Stimulated activated CD4-positive, alpha-beta T cell treated with anti-CD3 and anti-CD28 coated beads, TNF-alpha, amount 100 ng/mL, for 24 hours (primary cell): ENCODE measurements at regions not wholly inside any gene's neighbourhood (a gene's known extent, or its start where the extent isn't known, plus 50 kb on each side); places are given as distances from the start of the nearest gene placed in this dataset.

Experiments used
- DNase-seq, 3 experiments: peaks; one replicate each; pipeline ENCODE4 v3.0.0-alpha.2; 2020; ENCODE audit warnings: low read depth in 3 of 3

GRCh38 chr2:12929758-12930157 lies 213.0 kb downstream of the TRIB2 start:
- no peak for DNase-seq

GRCh38 chr2:12930391-12930790 lies 213.7 kb downstream of the TRIB2 start:
- DNase-seq = no peak

- DNase-seq = no peak
These were observed 214.6 kb downstream of the TRIB2 start for GRCh38 chr2:12931186-12931844.

- DNase-seq = no peak
These were observed 215.5 kb downstream of the TRIB2 start for GRCh38 chr2:12932192-12932591.

GRCh38 chr2:12934146-12934756 lies 217.5 kb downstream of the TRIB2 start:
- DNase-seq = no peak

GRCh38 chr2:12935222-12935621 lies 218.5 kb downstream of the TRIB2 start:
- DNase-seq = no peak

GRCh38 chr2:12935796-12936195 lies 219.1 kb downstream of the TRIB2 start:
- DNase-seq = no peak

GRCh38 chr2:12941203-12941602 lies 224.5 kb downstream of the TRIB2 start:
- no peak for DNase-seq

- DNase-seq = no peak
These were observed 231.7 kb downstream of the TRIB2 start for GRCh38 chr2:12948231-12948960.

GRCh38 chr2:12948961-12949353 lies 232.2 kb downstream of the TRIB2 start:
- DNase-seq = no peak

GRCh38 chr2:12949406-12949805 lies 232.7 kb downstream of the TRIB2 start:
- no peak for DNase-seq

- no peak for DNase-seq
These were observed 233.4 kb downstream of the TRIB2 start for GRCh38 chr2:12950174-12950573.

- no peak for DNase-seq
These were observed 234.4 kb downstream of the TRIB2 start for GRCh38 chr2:12950957-12951656.

GRCh38 chr2:12951657-12951973 lies 234.9 kb downstream of the TRIB2 start:
- no peak for DNase-seq

- no peak for DNase-seq
These were observed 236.9 kb downstream of the TRIB2 start for GRCh38 chr2:12953596-12953995.

GRCh38 chr2:12955864-12956263 lies 239.1 kb downstream of the TRIB2 start:
- DNase-seq = no peak

- no peak for DNase-seq
These were observed 240.5 kb downstream of the TRIB2 start for GRCh38 chr2:12957251-12957650.

- DNase-seq = no peak
These were observed 243.2 kb downstream of the TRIB2 start for GRCh38 chr2:12959935-12960334.

GRCh38 chr2:12960671-12961070 lies 243.9 kb downstream of the TRIB2 start:
- DNase-seq = no peak

- no peak for DNase-seq
These were observed 248.3 kb downstream of the TRIB2 start for GRCh38 chr2:12964904-12965539.

GRCh38 chr2:12965540-12966269 lies 249.0 kb downstream of the TRIB2 start:
- DNase-seq = no peak
